ENCODE measurements at regions not wholly inside any gene's neighbourhood (a gene's known extent, or its start where the extent isn't known, plus 50 kb on each side); places are given as distances from the start of the nearest gene placed in this dataset.
A peak's percentile ranks its signal among the peaks of the same experiment; 100 is the strongest.
"Not testable (repeated sequence)": the region's sequence is repeated elsewhere in the genome, so short reads cannot be mapped to it uniquely, and the experiment has no call there.

DNA sequence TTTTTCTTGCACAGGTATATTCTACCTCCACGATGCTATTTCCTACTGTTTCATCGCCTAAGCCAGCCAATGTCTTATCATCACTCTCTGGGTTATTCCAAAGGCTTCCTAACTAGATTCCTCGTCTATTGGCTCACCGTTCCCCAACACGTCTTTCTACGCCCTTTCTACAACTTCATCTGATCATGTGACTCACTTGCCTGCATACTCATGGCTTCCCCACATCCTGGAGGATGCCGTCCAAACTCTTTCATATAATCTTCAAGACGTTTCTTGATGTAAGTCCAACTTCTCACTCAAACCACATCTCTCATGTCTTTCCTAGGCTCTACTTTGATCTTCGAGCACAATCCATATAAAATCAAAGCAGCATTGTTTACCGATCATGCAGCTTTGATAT, 322.0 kb upstream of the PPARGC1A start:
- no peak for DNase-seq

DNA sequence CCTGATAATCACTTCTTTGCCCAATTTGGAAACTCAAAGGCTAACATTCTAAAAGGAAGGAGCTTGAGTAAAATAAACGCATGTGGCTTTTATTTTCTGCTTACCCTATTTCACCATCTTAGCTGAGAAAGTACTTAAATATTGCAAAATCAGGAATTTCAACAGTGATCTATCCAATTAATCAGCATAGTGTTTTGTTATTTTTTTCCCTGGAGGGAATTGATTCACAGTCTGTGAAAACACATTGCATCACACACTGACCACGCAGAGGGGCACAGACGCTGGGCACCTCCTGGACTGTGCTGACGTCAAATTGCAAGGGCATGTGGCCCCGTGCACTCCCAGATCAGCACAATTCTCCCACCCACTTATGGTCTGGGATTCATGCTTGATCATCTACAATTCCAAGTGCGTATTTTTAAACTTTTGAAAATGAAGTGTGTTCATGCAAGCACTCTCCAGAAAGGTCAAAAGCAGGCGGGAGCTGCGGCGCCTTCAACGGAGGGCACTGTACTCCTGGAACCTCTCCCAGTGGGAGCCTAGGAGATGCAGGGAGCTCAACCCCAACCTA, 320.6 kb upstream of the PPARGC1A start:
- peak in 2 of 56 donors; percentile 5 for DNase-seq

- no peak for DNase-seq
Observed at GRCh38 chr4:24209906-24210305, 320.1 kb upstream of the PPARGC1A start.

DNA sequence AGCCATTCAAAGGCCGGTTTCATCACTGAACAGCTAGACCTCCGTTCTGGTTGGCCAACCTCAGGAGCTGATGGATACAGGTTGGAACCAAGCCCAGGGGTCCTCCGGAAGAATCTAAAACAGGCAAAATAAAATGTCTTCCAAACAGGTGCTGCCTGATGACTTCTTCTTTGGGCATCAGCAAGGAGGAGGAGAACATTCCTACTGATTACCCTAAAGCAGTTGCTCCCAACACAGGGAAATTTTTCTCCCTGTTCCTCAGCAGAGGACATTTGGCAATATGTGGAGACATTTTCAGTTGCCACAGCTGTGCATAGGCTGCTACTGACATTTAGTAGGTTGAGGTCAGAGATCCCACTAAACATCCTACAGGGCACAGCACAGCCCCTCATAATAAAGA, 319.3 kb upstream of the PPARGC1A start:
- no peak for DNase-seq

DNA sequence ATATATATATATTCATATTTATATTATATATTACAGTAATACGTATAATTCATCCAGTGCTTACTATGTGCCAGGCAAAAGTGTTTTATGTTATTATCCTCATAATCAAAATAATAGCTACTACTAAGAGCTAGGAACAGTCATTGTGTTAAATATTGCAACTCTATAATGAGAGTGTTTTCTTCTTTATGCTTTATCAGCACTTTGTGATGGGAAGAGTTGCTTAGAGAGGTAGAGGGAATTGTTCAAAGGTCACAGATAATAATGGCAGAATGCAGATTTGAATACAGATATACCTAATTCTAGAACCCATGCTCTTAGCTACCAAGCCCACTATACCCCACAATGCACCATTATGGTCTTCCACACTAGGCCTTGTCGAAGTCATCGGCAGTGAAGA, 318.8 kb upstream of the PPARGC1A start:
- DNase-seq, result no peak

- not testable (repeated sequence) for DNase-seq
Observed at GRCh38 chr4:24204708-24205107, 314.9 kb upstream of the PPARGC1A start.

DNA sequence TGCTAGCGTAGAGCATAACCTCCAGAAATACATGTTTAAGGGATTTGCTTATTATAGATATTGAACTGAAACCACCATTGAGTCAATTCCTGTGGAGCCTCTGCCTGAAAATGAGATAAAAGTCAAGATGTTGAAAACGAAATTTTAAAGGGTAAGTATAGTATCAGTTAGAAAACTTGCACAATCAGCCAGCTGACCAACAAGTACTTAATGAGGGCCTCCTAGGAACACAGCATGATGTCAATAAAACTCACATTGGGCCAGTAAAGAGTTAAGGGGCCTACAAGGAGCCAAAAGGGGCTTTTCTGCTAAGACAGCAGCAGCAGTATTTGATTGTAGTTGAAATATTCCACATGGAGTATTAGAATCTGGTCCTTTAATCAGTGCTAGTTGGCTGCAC, 314.1 kb upstream of the PPARGC1A start:
- no peak for DNase-seq

DNA sequence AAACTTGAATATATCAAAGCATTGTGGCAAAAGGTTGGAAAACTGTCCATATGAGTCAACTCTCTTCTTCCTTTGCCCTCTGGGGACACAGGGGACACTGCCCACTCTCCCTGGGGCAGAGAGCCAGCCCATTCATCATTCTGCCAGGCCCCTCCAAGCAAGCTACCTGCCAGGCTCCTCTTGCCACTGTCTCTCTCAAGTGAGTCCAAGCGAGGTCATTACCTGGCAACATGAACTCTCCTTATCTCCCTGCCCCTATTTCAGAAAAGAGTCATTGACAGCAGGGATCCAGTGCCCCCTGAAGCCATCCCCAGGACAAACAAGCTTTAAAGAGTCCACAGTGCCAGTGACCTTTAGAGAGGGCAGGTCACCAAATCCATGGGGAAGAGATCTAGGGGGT, 312.7 kb upstream of the PPARGC1A start:
- no peak for DNase-seq

DNA sequence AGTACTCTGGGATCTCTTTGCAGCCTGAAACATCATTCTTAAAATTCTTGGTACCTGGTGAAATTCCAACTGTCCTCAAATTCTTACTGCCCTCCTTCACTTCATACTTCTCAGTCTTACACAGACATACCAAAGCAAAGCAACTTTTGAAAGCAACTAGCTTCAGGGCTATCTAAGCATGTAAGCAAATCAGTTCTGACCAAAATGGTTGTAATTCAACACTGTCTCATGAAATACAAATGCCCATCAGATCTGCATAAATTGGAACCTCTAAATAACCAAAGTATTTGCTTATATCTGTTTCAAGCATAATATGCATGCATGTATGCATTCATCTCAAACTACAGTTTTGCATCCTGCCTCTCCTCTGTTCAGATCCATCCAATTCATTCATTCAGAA, 308.1 kb upstream of the PPARGC1A start:
- DNase-seq, result no peak

DNA sequence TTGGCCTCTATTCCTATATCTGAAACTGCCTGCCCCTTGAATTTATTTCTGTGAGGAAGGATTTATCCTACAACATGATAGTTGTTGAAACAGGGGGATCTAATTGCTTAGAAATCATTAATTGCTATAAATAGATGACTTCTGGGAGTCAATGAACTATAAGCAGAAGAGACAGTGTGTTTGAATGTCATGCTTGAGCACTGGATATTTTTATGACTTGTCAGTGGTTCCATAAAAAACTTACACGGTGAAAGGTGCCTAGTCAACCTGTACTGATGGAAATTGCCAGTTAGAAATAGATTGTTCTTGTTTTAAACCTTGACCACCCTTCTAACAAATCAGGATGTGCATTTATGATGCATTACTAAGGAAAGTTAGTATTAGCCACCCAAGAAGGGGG, 306.9 kb upstream of the PPARGC1A start:
- DNase-seq, result no peak

- DNase-seq, result no peak
Observed at GRCh38 chr4:24195991-24196736, 306.3 kb upstream of the PPARGC1A start.

- no peak for DNase-seq
Observed at GRCh38 chr4:24192018-24192641, 302.3 kb upstream of the PPARGC1A start.

GRCh38 chr4:24190761-24191695, 301.2 kb upstream of the PPARGC1A start:
- DNase-seq, result no peak

- no peak for DNase-seq
Observed at GRCh38 chr4:24188459-24188858, 298.6 kb upstream of the PPARGC1A start.

GRCh38 chr4:24186466-24186865, 296.6 kb upstream of the PPARGC1A start:
- no peak for DNase-seq

GRCh38 chr4:24181005-24181404, 291.2 kb upstream of the PPARGC1A start:
- no peak for DNase-seq

DNA sequence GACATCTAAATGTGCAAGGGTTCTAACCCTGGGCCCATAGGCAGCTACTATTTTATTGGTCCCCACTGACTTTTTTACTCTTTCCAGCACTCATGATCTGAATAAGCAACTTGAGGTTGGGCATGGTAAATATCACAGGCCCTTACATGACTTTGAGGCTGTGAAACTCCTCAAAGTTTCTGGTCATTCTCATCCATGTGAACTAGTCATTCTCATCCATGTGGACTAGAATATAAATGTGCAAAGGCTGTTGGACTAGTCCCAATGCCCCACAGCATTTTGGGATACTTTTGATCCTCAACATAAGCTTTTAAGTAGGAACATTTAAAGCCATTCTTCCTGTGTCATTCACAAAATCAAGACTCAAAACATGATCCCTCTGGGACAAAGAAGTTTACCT, 290.7 kb upstream of the PPARGC1A start:
- no peak for DNase-seq

GRCh38 chr4:24179201-24179840, 289.5 kb upstream of the PPARGC1A start:
- no peak for DNase-seq

DNA sequence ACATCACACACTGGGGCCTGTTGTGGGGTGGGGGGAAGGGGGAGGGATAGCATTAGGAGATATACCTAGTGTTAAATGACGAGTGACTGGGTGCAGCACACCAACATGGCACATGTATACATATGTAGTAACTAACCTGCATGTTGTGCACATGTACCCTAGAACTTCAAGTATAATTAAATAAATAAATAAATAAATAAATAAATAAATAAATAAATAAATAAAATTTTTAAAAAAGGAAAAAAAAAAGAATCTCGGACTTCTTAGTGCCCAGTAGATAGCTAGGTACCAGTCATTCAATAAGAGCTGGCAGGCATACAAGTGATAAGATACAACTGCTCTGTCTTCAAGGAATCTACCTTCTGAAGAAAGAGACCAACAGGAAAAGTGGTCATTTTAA, 287.6 kb upstream of the PPARGC1A start:
- DNase-seq, result not testable (repeated sequence)

DNA sequence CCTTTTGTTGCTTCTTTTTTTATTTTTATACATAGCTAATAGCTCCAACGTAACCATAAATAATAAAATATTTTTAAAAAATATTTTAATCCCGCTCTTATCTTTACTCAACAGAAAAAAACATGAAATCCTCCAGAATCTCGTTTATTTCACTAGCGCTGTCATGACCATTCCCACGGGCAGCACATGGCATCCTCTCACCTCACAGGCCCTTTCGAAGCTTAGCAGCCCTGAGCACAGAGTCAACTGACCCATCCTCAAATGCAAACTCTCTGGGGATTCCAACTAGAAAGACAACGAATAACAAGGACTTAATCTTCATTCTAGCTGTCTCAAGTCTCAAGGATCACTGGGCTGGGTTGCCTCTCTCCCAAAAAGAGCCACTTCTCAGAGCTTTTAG, 285.9 kb upstream of the PPARGC1A start:
- no peak for DNase-seq

DNA sequence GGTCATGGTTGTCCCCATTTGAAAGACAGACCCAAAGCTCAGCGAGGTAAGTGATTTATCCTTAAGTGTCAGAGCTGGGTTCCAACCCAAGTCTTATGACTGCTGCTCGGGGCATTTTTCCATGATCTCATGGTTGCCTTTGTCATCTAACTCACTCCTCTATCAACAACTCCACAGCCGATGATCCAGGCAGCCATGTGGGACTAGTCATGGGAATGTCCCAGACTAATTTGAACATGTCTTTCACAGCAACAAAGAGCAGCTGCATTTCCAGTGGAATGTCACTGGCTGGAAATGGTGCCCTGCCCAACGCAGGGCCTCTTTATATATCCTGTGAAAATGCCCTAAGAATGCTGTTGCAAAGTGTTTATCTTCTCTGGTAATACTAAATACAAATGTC, 284.8 kb upstream of the PPARGC1A start:
- no peak for DNase-seq

Measured in amygdala (tissue), 56 donors.